ENCODE measurements at regions not wholly inside any gene's neighbourhood (a gene's known extent, or its start where the extent isn't known, plus 50 kb on each side); places are given as distances from the start of the nearest gene placed in this dataset.

GRCh38 chr6:137434640-137435039 lies 59.6 kb downstream of the OLIG3 start:
- DNase-seq (ENCODE audit: extremely low spot score, insufficient read length, low read depth) (no peak), FAIRE-seq (no peak)

DNA sequence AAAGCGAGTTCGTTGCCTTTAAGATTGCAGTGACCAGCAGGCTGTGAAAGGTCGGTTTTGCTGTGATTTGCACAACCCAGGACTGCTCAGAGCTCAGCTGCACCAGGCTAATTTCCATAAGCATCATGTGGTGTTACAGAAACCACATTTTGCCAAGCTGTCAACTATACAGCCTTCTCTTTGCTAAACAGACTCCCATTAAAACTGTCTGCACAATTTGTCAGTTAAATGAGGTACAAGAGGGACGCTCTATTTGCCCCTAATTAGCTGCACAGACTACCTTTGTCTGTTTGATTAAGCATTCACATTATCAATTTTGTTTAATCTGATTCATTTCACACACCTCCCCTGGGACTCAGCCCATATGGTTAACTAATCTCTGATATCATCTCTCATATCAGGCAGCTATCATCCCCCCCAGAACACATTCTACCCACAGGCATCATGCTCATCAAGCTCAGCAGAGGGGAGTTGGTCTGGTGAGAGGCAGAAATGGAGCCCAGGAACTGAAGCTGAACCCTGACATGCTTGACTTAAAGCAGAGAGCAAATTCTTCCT lies 62.1 kb downstream of the OLIG3 start:
- no peak for DNase-seq (ENCODE audit: extremely low spot score, insufficient read length, low read depth)
- FAIRE-seq, result peak; percentile 71

- DNase-seq (ENCODE audit: extremely low spot score, insufficient read length, low read depth), result no peak
- peak; percentile 75 for FAIRE-seq
Observed at GRCh38 chr6:137430954-137431353, 63.2 kb downstream of the OLIG3 start.

- peak; percentile 60 for FAIRE-seq
- DNase-seq (ENCODE audit: extremely low spot score, insufficient read length, low read depth), result no peak
Observed at GRCh38 chr6:137427656-137428290, 66.4 kb downstream of the OLIG3 start.

- no peak for DNase-seq (ENCODE audit: extremely low spot score, insufficient read length, low read depth)
- FAIRE-seq, result no peak
Observed at GRCh38 chr6:137426007-137426689, 68.0 kb downstream of the OLIG3 start.

GRCh38 chr6:137424251-137424650 lies 69.9 kb downstream of the OLIG3 start:
- peak; percentile 33 for FAIRE-seq
- no peak for DNase-seq (ENCODE audit: extremely low spot score, insufficient read length, low read depth)

- FAIRE-seq (peak; percentile 46), DNase-seq (ENCODE audit: extremely low spot score, insufficient read length, low read depth) (no peak)
Observed at GRCh38 chr6:137423451-137424168, 70.6 kb downstream of the OLIG3 start.

DNA sequence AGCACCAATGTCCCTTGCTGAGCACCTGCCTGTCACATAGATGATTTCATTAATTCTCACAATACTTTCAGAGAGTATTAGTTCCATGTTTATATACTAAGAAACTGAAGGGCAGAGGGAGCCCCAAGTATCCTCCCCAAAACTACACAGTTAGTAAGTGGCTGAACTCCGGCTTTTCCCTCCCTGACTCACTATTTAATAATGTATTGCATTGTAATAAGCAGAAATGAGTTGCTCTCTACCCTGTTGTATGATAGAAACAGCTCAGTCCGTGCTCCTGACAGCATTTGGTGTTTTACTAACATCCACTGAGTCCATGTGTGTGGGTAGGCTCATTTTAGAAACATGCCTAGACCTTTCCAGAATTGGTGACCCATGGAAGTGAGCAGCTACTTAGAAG lies 76.8 kb downstream of the OLIG3 start:
- DNase-seq (ENCODE audit: extremely low spot score, insufficient read length, low read depth) (no peak), FAIRE-seq (no peak)

GRCh38 chr6:137416376-137417109 lies 77.7 kb downstream of the OLIG3 start:
- DNase-seq (ENCODE audit: extremely low spot score, insufficient read length, low read depth) (no peak), FAIRE-seq (no peak)

GRCh38 chr6:137415834-137416190 lies 78.4 kb downstream of the OLIG3 start:
- FAIRE-seq, result no peak

DNA sequence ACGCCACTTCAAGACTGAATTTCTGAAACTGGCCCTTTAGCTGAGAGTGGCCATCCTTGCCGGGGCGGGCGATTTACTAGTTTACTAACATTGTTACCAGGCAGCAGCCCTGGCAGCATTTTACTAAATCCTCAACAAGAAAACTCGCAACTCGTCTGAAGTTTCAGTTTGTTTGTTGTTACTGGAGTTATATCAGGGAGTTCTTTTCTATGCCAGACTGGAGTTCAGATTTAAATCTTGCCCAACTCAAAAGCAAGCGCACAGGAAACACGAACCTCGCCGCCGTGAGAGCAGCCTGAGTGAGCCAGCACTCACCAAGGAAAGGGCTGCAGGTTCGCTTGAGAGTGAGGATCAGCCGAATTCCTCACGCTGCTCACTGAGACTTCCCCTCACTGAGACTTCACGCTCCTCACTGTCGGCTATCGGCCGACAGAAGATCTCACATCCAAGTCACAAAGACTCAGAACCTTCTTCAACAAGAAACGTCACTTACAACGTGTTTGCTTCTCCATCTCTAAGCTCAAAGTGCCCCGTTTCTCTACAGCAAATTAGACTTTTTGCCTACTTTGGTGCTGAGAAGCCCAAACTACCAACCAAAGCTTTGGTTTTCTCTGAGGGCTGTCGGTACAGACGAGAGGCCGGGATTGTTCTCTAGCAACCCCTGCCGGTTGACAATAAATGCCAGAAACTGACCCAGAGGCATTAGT lies 78.9 kb downstream of the OLIG3 start:
- peak; percentile 53 for FAIRE-seq
- peak; percentile 15 for DNase-seq (ENCODE audit: extremely low spot score, insufficient read length, low read depth)

More at GRCh38 chr6:137415834-137416190, 78.4 kb downstream of the OLIG3 start:
- DNase-seq (ENCODE audit: extremely low spot score, insufficient read length, low read depth), result no peak

GRCh38 chr6:137414599-137414998 lies 79.6 kb downstream of the OLIG3 start:
- no peak for DNase-seq (ENCODE audit: extremely low spot score, insufficient read length, low read depth)
- FAIRE-seq, result no peak

DNA sequence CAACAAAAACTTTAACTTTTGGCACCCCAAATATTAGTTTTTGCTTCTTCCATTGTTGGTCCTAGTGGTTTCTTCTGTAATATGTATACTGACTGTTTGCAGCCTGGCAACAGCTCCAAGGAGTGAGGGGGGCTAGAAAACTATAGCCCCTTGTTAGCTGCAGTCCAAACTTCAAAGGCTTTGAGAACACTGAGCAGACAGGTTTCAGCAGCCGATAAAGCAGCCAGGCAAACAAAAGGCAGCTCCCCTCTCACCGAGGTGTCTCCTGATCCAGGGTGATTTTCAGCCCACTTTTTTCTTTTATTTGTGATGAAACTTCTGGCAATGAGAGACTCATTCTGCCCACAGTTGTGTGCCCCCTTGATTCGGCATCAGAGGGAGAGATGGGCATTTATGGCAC lies 80.7 kb downstream of the OLIG3 start:
- no peak for FAIRE-seq

DNA sequence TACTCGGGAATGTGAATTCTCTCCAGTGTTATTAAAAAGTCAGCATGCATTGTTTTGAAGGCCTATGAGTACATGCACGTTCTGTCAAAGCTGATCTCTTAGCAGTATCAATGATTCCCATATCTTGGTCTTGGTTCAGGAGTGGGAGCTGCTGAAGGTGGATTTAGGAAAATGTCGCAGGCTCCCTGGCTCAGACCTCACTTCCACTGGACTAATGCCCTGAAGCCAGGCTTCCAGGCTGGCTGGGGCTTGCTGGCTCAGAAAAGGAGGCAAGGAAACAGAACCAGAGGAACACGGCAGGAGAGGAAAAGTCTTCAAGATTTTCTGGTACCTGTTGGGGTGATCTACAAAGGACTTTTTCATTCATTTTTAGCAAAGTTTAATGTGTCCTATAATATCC lies 81.6 kb downstream of the OLIG3 start:
- DNase-seq (ENCODE audit: extremely low spot score, insufficient read length, low read depth), result no peak
- FAIRE-seq, result no peak

More for the DNA sequence above, 80.7 kb downstream of the OLIG3 start:
- DNase-seq (ENCODE audit: extremely low spot score, insufficient read length, low read depth), result no peak

GRCh38 chr6:137409266-137409777 lies 84.9 kb downstream of the OLIG3 start:
- FAIRE-seq (no peak), DNase-seq (ENCODE audit: extremely low spot score, insufficient read length, low read depth) (no peak)

- no peak for FAIRE-seq
- no peak for DNase-seq (ENCODE audit: extremely low spot score, insufficient read length, low read depth)
Observed at GRCh38 chr6:137407816-137408215, 86.4 kb downstream of the OLIG3 start.

GRCh38 chr6:137405806-137406205 lies 88.4 kb downstream of the OLIG3 start:
- no peak for FAIRE-seq
- no peak for DNase-seq (ENCODE audit: extremely low spot score, insufficient read length, low read depth)

DNA sequence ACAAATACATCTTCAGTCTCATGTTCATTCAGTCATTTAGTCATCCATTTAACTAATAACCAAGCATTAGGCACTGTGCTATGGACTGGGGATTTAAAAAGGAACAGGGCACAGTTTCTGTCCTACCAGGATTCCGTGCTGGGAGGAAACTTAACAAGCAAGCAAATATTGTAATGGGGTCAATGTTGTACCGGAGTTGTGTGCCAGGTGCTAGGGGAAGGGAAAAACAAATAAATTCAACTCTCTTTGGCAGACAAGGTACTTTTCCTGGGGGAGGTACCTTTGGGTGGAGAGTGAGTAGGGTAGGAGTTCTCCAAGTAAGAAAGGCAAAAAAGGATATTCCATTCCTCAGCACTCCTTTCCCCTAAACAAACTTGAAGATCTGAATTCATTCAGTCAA lies 90.3 kb downstream of the OLIG3 start:
- DNase-seq (ENCODE audit: extremely low spot score, insufficient read length, low read depth) (no peak), FAIRE-seq (no peak)

- FAIRE-seq (no peak), DNase-seq (ENCODE audit: extremely low spot score, insufficient read length, low read depth) (no peak)
Observed at GRCh38 chr6:137403443-137403842, 90.8 kb downstream of the OLIG3 start.

All from GM18507 (cell line).